ENCODE measurements at regions not wholly inside any gene's neighbourhood (a gene's known extent, or its start where the extent isn't known, plus 50 kb on each side); places are given as distances from the start of the nearest gene placed in this dataset.

DNA sequence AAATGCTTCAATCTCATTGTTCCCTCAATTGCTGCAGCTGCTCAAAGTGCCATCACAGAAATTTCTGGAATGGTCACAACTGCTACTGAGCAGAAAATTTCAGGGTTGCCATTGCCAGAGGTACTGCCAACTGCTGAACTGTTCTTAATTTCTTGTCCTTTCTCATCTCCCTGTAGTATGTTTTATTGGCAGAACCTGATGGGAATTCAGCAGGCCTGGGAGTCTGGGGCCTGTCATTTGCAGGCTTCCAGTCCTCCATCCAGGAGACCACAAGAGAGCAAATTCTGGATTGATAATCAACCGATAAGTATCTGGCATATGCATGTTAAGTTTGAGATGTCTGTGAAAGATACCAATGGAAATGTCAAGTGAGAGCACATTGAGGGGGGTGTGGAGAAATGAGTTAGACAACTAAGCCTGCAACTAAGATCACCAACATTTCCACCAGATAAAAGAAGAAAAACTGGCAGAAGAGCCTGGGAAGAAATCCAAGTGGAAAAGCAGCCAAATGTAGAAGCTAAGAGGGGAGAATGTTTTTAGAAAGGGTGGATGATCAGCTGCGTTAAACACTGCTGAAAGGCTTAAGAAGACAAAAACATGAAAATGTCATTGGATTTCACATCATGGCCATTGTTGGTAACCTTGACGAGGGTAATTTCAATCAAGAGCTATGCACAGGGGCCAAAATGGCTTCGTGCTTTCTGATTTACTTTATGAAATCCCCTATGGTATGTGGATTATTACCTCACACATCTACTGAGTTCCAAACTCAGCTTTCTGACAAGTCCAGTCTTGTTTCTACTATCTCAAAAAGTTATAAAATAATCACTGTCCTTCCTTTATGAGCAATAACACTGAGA, 648.1 kb downstream of the PLPP3 start:
- in situ Hi-C loops (cut with HindIII; ENCODE audit: low pct_ligation_motif_present, low pct_unique_long_range_greater_than_20kb, low sequenced_read_pairs): no loop called here
- no peak for DNase-seq

DNA sequence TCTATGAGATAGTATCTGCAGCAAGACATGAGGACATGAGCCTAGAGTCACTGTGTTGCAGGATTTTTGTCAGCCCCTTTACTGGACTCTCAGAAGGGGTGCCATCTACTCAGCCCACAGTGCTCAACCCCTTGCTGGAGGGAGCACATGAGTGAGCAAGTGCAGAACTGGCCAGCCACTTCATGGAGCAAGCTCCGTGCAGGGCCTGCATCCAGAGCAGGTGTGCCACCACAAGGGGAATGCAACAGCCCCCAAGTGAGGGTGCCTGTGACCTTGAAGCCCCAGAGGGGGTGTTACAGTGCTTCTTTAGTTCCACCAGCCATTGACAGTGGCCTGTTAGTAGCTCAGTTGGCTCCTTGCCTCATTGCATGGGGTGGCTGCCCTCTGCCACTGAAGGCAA, 649.7 kb downstream of the PLPP3 start:
- in situ Hi-C loops (cut with HindIII; ENCODE audit: low pct_ligation_motif_present, low pct_unique_long_range_greater_than_20kb, low sequenced_read_pairs): no loop called here
- no peak for DNase-seq

DNA sequence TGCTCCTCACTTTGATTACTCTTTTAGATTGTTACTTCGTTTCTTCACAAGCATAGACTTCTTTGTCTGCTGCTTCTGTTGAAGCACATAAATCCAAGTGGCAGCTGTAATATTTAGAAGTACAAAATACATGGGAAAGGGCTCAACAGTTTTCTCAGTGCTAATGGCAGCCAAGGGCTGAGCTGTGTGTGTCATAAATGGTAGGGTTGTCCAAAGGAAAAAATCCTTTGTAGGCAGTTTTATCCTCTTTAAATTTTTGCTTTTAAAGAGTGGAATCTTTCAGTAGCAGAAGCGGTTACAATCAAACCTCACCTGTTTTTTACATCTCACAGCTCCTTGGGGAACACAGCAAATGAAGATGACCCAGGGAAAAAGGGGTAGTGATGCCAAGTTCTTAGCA, 650.8 kb downstream of the PLPP3 start:
- in situ Hi-C loops (cut with HindIII; ENCODE audit: low pct_ligation_motif_present, low pct_unique_long_range_greater_than_20kb, low sequenced_read_pairs): no loop called here
- no peak for DNase-seq

DNA sequence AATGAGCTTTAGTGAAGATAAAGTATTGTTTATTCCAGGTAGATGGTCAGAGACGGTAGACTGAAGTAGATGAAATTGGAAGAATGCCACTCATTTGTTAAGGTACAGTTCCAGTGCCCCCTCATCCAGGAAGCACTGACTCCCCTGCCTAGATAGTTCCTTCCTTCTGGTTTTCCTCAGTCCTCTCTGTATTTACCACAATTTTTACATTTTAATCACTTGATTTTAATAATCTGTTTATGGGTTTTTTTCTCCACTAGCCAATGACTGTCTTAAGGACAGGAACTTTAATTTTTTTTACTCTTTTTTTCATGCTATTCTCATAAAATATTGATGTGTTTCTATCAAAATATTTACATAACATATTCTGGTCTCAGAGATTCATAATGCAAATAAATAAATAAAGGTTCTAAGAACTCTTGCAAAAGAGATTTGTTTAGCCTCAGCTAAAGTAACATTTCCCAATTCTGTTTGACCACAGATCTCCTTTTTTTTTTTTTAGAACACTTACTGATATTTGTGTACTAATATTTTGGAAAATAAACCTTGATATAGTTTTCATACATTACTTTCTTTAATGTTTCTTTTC, 651.6 kb downstream of the PLPP3 start:
- DNase-seq: no peak

DNA sequence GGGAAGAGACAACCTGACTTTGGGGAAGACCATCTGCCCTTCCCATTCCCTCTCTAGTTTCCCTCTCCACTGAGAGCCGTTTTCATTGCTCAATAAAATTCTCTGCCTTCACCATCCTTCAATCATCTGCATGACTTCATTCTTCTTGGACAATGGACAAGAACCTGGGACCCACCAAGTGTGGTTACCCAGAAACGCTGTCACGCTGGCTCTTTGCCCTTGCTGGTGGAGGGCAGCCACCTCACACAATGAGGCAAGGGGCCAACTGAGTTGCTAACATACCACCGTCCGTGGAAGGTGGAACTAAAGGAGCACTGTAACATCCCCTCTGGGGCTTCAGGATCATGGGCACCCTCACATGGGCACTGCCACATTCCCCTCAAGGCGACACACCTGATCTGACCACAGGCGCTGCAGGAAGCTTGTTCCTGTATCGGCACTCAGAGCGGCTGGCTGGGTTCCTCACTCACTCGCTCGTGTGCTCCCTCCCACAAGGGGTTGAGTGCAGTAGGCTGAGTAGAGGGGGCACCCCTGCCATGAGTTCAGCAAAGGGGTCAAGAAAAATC, 652.4 kb downstream of the PLPP3 start:
- DNase-seq: no peak
- in situ Hi-C loops (cut with HindIII; ENCODE audit: low pct_ligation_motif_present, low pct_unique_long_range_greater_than_20kb, low sequenced_read_pairs): no loop called here

More for the DNA sequence above, 651.6 kb downstream of the PLPP3 start:
- in situ Hi-C loops (cut with HindIII; ENCODE audit: low pct_ligation_motif_present, low pct_unique_long_range_greater_than_20kb, low sequenced_read_pairs): no loop called here

DNA sequence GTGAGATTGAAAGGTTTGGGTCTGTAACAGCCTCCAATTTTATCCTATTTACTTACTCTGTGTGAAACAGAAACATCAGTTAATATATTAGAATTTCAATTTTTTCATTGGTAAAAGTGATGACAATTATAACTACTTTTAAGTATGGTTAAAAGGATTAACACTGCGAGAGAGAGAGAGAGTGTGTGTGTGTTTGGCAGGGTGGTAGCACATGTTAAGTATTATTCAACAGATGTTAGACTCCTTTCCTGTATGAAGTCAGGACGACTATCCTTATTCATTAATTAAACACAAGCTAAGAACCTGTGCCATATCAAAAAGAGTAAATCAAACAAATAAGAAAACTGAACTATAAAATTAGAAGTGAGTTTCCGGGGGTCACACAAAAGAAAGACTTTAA, 662.5 kb downstream of the PLPP3 start:
- in situ Hi-C loops (cut with HindIII; ENCODE audit: low pct_ligation_motif_present, low pct_unique_long_range_greater_than_20kb, low sequenced_read_pairs): no loop called here

DNA sequence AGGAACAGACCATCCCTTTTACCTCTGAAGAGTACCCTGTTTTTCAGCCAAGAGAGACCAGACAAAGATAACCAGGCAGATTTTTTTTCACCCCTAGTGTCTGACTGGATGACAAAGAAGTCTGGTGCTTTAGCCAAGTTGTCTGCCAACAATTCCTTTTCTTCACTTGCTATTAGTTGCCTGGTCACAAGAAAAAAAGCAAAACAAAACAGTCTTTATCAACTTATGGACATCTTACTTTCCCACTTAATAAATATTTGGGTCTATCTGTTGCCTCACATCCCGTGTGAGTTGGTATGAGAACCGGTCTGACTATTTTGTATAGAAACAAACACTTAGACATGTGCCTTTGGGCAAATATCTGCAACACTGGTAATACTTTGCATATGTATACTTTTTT, 662.9 kb downstream of the PLPP3 start:
- no peak for DNase-seq
- in situ Hi-C loops (cut with HindIII; ENCODE audit: low pct_ligation_motif_present, low pct_unique_long_range_greater_than_20kb, low sequenced_read_pairs): no loop called here

More for the DNA sequence above, 662.5 kb downstream of the PLPP3 start:
- DNase-seq: no peak

DNA sequence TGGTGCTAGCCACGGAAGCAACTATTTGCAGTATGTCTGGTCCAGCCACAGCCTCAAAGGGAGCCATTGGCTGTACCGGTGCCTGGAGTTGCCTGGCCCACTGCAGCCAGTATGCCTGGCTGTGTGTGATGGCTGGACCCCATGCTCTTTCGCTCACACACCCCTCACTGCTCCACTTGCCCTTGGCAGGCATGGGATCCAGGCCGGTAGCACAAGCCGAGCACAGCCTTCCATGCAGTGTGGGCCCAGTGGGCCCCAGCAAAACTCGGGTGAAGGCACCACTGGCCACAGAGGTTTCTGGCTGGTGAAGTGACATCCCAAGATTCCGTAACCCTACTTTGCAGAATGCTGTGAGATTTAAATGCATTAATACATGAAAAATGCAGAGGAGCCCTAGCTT, 665.8 kb downstream of the PLPP3 start:
- in situ Hi-C loops (cut with HindIII; ENCODE audit: low pct_ligation_motif_present, low pct_unique_long_range_greater_than_20kb, low sequenced_read_pairs): no loop called here
- no peak for DNase-seq

DNA sequence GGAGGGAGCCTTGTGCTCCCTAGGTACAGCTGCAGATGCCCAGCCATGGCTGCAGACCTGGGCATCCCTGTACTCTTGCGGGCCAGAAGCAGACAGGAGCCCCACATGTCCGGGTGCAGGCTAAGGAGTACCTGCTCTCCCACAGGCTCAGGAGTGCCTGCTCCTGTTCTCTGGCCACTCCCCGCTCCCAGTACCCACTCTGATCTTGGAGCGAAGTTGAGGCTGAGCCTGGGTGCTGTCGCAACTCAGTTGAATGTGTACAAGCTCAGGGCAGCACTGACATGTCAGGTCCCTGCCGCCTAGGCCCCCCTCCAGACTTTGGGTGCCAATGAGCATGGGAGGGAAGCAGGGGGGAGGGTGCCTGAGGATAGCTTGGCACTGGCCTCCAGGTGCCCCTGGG, 666.9 kb downstream of the PLPP3 start:
- DNase-seq: no peak
- in situ Hi-C loops (cut with HindIII; ENCODE audit: low pct_ligation_motif_present, low pct_unique_long_range_greater_than_20kb, low sequenced_read_pairs): no loop called here

DNA sequence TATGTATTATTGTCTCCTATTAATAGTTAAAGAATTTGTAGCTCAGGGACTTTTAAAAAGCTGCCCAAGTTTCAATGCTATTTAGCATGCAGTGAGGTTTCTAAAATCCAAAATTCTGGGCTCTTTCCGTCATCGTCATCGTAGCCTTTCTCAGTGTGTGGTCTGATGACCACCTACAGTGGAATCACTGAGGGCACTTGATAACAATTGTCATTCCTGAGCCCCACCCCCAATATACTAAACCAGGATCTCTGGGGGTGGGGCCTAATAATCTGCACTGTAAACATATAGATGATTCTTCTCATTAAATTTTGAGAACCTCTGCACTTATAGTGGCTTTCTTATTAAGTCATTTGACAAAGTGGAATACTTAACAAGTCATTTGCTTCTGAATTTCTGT, 674.8 kb downstream of the PLPP3 start:
- in situ Hi-C loops (cut with HindIII; ENCODE audit: low pct_ligation_motif_present, low pct_unique_long_range_greater_than_20kb, low sequenced_read_pairs): no loop called here

DNA sequence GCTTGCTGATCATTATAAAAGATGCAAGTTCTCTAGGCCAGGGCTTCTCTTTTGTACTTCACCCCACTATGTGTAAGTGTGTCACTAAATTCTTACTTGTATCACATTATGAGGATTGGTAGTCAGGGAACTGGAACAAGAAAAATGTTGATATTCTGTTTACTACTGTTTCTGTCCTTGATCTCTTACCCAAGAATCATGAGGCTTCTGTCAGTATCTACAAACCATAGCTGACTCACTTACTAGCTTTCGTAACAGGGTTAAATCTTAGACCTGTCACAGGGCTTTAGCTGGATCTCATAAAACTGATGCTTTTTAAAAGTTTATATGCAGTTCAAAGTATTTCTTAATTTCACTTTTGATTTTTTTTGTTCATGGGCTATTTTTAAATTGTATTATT, 681.2 kb downstream of the PLPP3 start:
- in situ Hi-C loops (cut with HindIII; ENCODE audit: low pct_ligation_motif_present, low pct_unique_long_range_greater_than_20kb, low sequenced_read_pairs): no loop called here
- DNase-seq: no peak

More for the DNA sequence above, 674.8 kb downstream of the PLPP3 start:
- no peak for DNase-seq

DNA sequence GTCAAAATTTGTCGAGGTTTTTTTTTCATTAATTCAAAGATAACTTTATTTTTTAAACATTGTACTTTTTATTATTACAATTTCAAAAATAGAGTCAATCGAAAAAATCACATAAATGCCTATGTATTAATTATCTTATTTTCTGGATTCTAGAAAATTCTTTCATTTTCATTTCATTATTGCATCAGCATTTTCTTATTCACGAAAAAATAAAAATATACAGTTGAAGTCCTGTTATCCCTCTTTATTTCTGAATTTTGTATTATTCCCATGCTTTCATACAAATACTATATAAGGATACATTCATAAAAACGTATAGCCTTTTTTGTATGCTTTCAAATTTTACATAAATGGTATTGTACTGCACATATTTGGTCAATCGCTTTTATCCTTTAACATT, 681.0 kb upstream of the USP24 start:
- DNase-seq: no peak
- in situ Hi-C loops (cut with HindIII; ENCODE audit: low pct_ligation_motif_present, low pct_unique_long_range_greater_than_20kb, low sequenced_read_pairs): no loop called here

DNA sequence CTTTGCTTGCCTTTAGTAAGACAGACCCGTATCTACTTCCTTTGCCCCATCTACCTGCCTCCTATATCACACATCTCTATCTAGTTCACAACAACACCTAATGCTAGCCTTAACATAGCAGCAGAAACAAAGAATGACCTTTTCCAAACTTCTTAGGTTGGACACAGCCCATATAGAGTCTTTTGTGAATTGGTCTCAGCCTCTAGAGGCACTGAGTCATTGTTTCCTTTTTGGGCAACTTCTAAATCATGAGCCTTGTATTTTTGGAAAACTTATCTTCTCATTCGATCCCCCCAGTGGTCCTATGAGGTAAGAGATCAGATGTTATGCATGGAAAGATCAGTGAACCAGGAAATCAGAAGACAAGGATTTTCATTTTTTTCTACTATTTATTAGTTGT, 679.4 kb upstream of the USP24 start:
- in situ Hi-C loops (cut with HindIII; ENCODE audit: low pct_ligation_motif_present, low pct_unique_long_range_greater_than_20kb, low sequenced_read_pairs): no loop called here

DNA sequence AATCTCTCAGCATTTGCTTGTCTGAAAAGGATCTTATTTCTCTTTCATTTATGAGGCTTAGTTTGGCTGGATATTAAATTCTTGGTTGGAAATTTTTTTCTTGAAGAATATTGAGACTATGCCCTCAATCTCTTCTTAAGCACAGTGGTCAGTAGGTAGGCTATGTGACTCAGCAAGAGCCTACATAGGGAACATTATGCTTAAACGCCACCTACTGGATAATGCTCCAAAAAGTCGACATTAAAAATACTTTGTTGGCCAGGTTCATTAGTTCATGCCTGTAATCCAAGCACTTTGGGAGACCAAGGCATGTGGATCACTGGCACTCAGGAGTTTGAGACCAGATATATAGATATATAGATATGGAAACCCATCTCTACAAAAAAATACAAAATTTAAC, 678.0 kb upstream of the USP24 start:
- peak; percentile 51 for DNase-seq
- in situ Hi-C loops (cut with HindIII; ENCODE audit: low pct_ligation_motif_present, low pct_unique_long_range_greater_than_20kb, low sequenced_read_pairs): no loop called here

More for the DNA sequence above, 679.4 kb upstream of the USP24 start:
- no peak for DNase-seq

DNA sequence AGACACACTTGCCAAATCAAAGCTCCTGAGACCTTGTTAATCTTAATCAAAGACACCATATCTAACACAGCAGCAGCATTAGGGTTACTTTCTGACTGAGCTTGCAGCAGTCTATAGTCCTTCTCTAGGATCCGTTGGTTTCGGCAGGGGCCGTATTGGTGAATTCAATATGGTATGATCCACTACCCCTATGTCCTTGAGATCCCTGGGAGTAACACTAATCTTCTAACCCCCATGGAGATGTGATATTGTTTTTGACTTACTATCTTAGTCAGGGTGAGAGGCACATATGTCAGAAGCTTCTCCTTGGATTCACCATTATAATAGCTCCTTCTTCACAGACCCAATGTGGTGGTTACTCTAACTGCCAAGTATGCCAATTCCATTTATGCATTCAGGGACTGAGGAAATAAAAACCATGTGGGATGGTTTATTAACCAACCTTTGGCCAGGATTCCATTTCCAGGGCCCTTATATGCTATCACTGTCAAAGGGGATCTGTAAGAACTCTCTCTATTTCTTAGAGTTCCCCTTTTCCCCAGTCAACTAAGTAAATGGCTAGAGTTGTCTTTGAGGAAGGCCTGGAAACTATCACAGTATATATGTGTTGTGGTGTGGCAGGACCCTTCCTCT, 673.6 kb upstream of the USP24 start:
- DNase-seq: no peak
- in situ Hi-C loops (cut with HindIII; ENCODE audit: low pct_ligation_motif_present, low pct_unique_long_range_greater_than_20kb, low sequenced_read_pairs): no loop called here

DNA sequence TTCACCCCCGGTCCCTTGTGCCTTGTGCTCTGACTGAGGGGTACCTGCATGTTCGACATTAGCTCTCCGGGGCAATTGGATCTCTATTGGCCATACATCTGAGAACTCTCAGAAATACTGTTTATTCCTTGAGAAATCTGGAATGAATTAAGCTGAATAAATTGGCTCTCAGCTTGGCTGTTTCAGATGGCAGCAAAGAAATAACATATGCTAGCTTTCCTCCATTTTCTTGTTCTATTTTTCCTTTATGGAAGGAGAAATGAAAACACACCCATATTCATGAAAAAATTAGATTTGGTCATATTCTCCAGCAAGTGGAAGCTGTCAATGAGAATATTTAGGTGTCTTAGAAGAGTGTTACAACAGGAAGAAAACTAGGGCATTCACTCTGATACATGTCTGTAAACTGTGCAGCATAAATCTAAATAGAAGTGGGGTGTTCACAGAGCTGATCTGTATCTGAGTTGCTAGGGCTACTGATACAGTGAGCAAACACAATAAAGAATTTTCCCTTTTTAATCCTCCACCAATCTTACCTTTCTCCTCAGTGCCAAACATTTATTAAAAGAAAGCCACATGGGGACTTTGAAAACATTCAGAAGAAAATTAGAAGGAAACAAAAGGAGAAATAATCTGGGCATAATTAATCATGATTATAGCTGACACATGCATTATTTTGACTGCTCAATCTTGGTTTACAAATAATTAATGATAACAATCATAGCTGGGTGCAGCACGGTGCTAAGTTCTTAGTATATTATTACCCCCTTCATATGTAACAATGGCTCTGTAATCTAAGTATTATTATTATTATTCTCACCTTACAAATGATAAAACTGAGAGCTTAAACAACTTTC, 671.9 kb upstream of the USP24 start:
- in situ Hi-C loops (cut with HindIII; ENCODE audit: low pct_ligation_motif_present, low pct_unique_long_range_greater_than_20kb, low sequenced_read_pairs): no loop called here
- DNase-seq: no peak

DNA sequence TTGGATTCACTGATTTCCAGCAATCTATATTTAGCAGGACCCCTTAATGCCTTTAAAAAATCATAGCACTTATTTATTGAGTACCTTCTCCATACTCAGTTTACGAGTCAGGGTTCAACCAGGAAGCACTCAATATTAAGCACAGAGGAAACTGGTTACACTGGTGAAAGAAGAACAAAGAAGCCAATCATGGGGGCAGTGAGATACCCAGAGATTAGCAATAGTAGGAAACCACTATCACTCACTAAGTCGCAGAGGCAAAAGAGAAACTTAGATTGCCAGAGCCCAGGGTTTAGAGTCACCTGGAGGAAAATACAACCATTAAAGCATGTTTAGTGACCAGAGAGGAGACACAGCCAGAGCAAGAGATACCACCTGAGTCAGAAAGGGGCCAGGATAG, 670.5 kb upstream of the USP24 start:
- in situ Hi-C loops (cut with HindIII; ENCODE audit: low pct_ligation_motif_present, low pct_unique_long_range_greater_than_20kb, low sequenced_read_pairs): no loop called here
- no peak for DNase-seq

DNA sequence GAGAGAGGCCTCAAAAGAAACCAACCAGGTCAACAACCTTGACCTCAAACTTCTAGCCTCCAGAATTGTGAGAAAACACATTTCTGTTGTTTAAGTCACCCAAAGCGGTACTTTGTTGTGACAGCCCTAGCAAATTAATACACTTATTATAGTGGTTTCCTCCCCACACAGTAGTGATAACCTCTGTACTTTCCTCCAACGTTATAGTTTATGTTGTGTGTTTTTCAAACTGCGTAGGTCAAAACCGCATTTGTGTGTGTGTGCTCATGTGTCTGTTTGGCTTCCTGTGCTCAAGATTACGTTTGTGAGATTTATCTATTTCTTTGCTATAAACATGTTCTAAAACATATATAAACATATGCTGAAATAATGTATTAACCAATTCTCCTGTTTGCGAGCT, 667.8 kb upstream of the USP24 start:
- in situ Hi-C loops (cut with HindIII; ENCODE audit: low pct_ligation_motif_present, low pct_unique_long_range_greater_than_20kb, low sequenced_read_pairs): no loop called here
- DNase-seq: no peak

DNA sequence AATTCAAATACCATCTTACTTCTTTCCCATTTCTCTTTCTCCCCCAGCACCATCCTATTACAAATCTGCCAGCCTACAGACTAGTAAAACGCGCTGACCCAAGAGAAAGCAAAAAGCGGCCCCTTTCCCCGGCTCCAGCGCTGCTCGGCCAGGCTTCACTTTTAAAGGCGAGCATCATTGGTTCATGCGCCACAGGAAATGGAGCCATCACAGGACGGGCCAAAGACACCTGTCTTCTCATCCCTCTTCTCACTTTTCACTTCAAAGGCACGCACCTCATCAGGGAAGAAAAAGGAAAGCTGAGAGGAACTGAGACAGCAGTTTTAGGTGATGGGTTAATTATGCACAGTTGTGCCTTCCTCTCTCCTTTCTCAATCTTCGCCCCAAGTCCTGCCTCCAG, 664.2 kb upstream of the USP24 start:
- DNase-seq: no peak
- in situ Hi-C loops (cut with HindIII; ENCODE audit: low pct_ligation_motif_present, low pct_unique_long_range_greater_than_20kb, low sequenced_read_pairs): no loop called here

All from ACHN (cell line).